Transverse colon (tissue), 4 donors: ENCODE measurements at regions not wholly inside any gene's neighbourhood (a gene's known extent, or its start where the extent isn't known, plus 50 kb on each side); places are given as distances from the start of the nearest gene placed in this dataset.
"Not testable (repeated sequence)": the region's sequence is repeated elsewhere in the genome, so short reads cannot be mapped to it uniquely, and the experiment has no call there.

Experiments
- DNase-seq: peaks from one replicate; pipeline ENCODE4 v3.0.0-alpha.2; 2019
- H3K27ac ChIP-seq, 4 donors: fragments of 200-600 bp; sonication (generic); 2 replicates each; pipeline ENCODE4 v1.5.1; 2016 to 2018; ENCODE audit warnings: inconsistent platforms in 4 of 4
- H3K27me3 ChIP-seq: fragments of 200-600 bp; sonication (generic); 2 replicates; pipeline ENCODE4 v1.5.1; 2017; ENCODE audit warnings: inconsistent platforms
- H3K36me3 ChIP-seq, 4 donors: fragments of 200-600 bp; sonication (generic); 2 replicates each; pipeline ENCODE4 v1.5.1; 2017 to 2019; ENCODE audit warnings: inconsistent platforms in 4 of 4
- H3K4me1 ChIP-seq, 4 donors: fragments of 200-600 bp; sonication (generic); 2 replicates each; pipeline ENCODE4 v1.5.1; 2017 to 2020; ENCODE audit warnings: inconsistent platforms in 4 of 4
- H3K4me3 ChIP-seq, 4 donors: fragments of 200-600 bp; sonication (generic); 1 replicate in 1 of 4; 2 replicates in 3 of 4; pipeline versions ENCODE4 v1.5.1 to v1.6.1; 2017 to 2019; ENCODE audit warnings: inconsistent platforms in 4 of 4
- H3K9me3 ChIP-seq, 2 donors: fragments of 200-600 bp; sonication (generic); 2 replicates each; pipeline ENCODE4 v1.5.1; 2017 to 2019; ENCODE audit warnings: inconsistent platforms in 2 of 2
- EP300 ChIP-seq: sonication (generic); formaldehyde crosslinking; IDR thresholded peaks from one replicate; pipeline ENCODE4 v1.6.1; 2017; ENCODE audit warnings: antibody characterized with exemption, low read depth
- POLR2A ChIP-seq: fragments of 450-650 bp; IDR thresholded peaks from one replicate; pipeline ENCODE4 v1.6.1; 2016; ENCODE audit warnings: antibody characterized with exemption, mild to moderate bottlenecking, moderate library complexity
- POLR2AphosphoS5 ChIP-seq, 3 donors: sonication (generic); formaldehyde crosslinking; IDR thresholded peaks; one replicate each; pipeline ENCODE4 v1.6.1; 2016; ENCODE audit warnings: antibody characterized with exemption in 3 of 3
- WGBS, 2 donors: methylation state at CpG; one replicate each; pipeline ENCODE4 v1.1.5; 2018; ENCODE audit warnings: low coverage in 1 of 2; 5-methylcytosine and 5-hydroxymethylcytosine counted together
- in situ Hi-C, 4 donors: fragments of 200-750 bp; cut with MboI; loops; one replicate each; pipeline versions ENCODE4 v1.15.0 to v1.15.1; 2017; ENCODE audit warnings: low sequenced_read_pairs in 3 of 4, low pct_ligation_motif_present in 1 of 4, low pct_unique_long_range_greater_than_20kb in 1 of 4
- intact Hi-C: fragments of 100-400 bp; cut with DNase I; formaldehyde crosslinking; loops from one replicate; pipeline ENCODE4 v1.15.1; 2023; ENCODE audit warnings: low total_unique reads
- TF ChIP-seq, protein P1 (sequence below), 5 experiments: fragments of 200-600 bp in 3 of 5; fragments of 450-650 bp in 2 of 5; sonication (generic) in 3 of 5; IDR thresholded peaks; 1 replicate in 2 of 5; 2 replicates in 3 of 5; pipeline ENCODE4 v1.5.1; 2016 to 2017; ENCODE audit warnings: antibody characterized with exemption in 5 of 5, inconsistent platforms in 3 of 5, mild to moderate bottlenecking in 2 of 5, moderate library complexity in 1 of 5

DNA sequence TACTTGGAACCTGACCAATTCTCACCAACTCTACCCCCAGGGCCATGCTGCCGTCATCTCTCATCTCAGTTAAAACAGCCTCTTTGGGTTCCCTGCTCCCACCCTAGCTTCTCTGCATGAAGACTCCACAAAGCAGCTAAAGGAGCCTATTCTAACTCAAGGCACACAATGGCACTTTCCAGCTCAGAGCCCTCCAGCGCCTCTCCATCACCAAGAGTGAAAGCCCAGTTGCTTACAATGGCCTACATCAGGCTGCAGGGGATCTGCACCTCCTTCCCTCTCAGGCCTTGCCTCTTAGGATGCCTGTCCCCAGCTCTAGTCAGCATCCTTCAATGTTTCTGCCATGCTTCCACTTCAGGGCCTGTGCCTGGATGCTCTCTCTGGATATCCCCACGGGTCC, 83.7 kb upstream of the GNAZ start:
- intact Hi-C loops = no loop called here
- no peak for DNase-seq
- in situ Hi-C loops = no loop called here
- WGBS, 2 donors = 89 to 100% methylated on average over 2 to 3 of the region's 3 CpGs
- H3K9me3 ChIP-seq = no peaks in the 10 kb centered on the region
- H3K27me3 ChIP-seq = no peaks in the 10 kb centered on the region
- H3K27ac ChIP-seq = no peak overlapping the region
- H3K4me1 ChIP-seq = no peaks in the 10 kb centered on the region
- TF ChIP-seq, protein P1, sequence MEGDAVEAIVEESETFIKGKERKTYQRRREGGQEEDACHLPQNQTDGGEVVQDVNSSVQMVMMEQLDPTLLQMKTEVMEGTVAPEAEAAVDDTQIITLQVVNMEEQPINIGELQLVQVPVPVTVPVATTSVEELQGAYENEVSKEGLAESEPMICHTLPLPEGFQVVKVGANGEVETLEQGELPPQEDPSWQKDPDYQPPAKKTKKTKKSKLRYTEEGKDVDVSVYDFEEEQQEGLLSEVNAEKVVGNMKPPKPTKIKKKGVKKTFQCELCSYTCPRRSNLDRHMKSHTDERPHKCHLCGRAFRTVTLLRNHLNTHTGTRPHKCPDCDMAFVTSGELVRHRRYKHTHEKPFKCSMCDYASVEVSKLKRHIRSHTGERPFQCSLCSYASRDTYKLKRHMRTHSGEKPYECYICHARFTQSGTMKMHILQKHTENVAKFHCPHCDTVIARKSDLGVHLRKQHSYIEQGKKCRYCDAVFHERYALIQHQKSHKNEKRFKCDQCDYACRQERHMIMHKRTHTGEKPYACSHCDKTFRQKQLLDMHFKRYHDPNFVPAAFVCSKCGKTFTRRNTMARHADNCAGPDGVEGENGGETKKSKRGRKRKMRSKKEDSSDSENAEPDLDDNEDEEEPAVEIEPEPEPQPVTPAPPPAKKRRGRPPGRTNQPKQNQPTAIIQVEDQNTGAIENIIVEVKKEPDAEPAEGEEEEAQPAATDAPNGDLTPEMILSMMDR (IDR thresholded peaks at IDR 0.05) = no peak
- no peak for TF ChIP-seq POLR2AphosphoS5 (IDR thresholded peaks at IDR 0.05)
- TF ChIP-seq POLR2A = no peak
- no peak for TF ChIP-seq EP300
- no peak overlapping the region for H3K4me3 ChIP-seq
- H3K36me3 ChIP-seq = no peaks in the 10 kb centered on the region

DNA sequence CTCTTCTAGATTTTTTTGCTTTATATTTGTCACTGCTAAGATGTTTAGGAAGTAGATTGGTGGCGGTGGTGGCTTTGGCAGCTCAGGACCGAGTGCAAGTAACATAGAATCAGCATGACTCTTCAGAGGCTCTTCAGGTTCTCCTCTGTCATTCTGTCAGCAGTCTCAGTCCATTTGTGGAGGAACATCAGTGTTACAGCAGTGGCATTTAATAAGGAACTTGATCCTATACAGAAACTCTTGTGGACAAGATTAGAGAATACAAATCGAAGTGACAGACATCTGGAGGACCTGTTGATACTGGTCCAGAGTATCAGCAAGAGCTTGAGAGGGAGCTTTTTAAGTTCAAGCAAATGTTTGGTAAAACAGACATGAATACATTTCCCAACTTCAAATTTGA, 82.2 kb upstream of the GNAZ start:
- DNase-seq = no peak
- no peak for TF ChIP-seq EP300
- Histone ChIP-seq H3K9me3 (no peaks in the 10 kb centered on the region), H3K27me3 (no peaks in the 10 kb centered on the region), H3K4me3 (no peak overlapping the region), H3K4me1 (peaks cover 0 to 2% (median 0%) of the 10 kb centered on the region in 4 donors), H3K36me3 (no peaks in the 10 kb centered on the region), H3K27ac (no peak overlapping the region)
- in situ Hi-C loops = no loop called here
- WGBS, 2 donors = 76 to 88% methylated on average over 3 of the region's 3 CpGs
- intact Hi-C loops = no loop called here

DNA sequence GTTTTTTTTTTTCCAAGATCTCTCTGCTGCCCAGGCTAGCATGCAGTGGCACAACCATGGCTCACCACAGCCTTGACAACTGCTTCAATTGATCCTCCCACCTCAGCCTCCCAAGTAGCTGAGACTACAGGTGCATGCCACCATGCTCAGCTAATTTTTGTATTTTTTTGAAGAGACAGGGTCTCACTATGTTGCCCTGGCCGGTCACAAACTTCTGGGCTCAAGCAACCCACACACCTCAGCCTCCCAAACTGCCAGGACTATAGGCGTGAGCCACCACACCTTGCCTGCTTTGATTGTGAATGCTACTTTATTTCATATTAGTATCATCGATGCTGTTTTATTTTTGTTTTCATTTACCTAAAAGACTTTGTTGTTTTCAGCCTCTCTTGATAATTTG, 81.5 kb upstream of the GNAZ start:
- Histone ChIP-seq H3K4me1 (peaks cover 0 to 4% (median 0%) of the 10 kb centered on the region in 4 donors), H3K27me3 (no peaks in the 10 kb centered on the region), H3K36me3 (no peaks in the 10 kb centered on the region), H3K27ac (no peak overlapping the region), H3K9me3 (no peaks in the 10 kb centered on the region), H3K4me3 (no peak overlapping the region)
- in situ Hi-C loops (no loop called here), intact Hi-C loops (no loop called here)
- TF ChIP-seq POLR2A (no peak), POLR2AphosphoS5 (IDR thresholded peaks at IDR 0.05) (no peak)
- TF ChIP-seq, protein P1 (IDR thresholded peaks at IDR 0.05) = no peak
- WGBS, 2 donors = 75 to 84% methylated on average over 3 of the region's 3 CpGs
- no peak for DNase-seq

DNA sequence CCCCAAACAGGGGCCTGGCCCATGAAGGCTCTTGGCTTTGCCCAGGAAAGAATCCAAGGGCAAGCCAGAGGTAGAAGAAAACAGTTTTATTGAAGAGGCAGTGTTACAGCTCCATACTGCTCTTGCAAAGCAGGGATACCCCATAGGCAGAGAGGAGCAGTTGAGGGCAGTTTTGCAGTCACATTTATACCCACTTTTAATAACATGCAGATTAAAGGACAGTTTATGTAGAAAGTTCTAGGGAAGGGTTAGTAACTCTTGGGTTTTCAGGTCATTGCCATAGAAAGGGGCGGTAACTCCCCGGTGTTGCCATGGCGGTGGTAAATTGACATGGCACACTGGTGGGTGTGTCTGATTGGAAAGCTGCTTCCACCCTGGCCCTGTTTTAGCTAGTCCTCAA, 80.5 kb upstream of the GNAZ start:
- H3K36me3 ChIP-seq = no peaks in the 10 kb centered on the region
- TF ChIP-seq POLR2AphosphoS5 (IDR thresholded peaks at IDR 0.05) = no peak
- no peak overlapping the region for H3K27ac ChIP-seq
- peaks cover 0 to 4% (median 0%) of the 10 kb centered on the region in 4 donors for H3K4me1 ChIP-seq
- H3K9me3 ChIP-seq = no peaks in the 10 kb centered on the region
- no peak for DNase-seq
- intact Hi-C loops (no loop called here), in situ Hi-C loops (no loop called here)
- no peak overlapping the region for H3K4me3 ChIP-seq
- H3K27me3 ChIP-seq = no peaks in the 10 kb centered on the region
- 91% methylated on average over 3 of the region's 3 CpGs; no CpG with 5 or more reads in 1 of the 2 donors for WGBS, 2 donors

GRCh38 chr22:22990711-22991505, 79.4 kb upstream of the GNAZ start:
- H3K9me3 ChIP-seq, H3K36me3 ChIP-seq, H3K27ac ChIP-seq, H3K27me3 ChIP-seq, H3K4me3 ChIP-seq, in situ Hi-C loops, DNase-seq, intact Hi-C loops, H3K4me1 ChIP-seq: not testable (repeated sequence)
- 85 to 87% methylated on average over 6 to 7 of the region's 7 CpGs for WGBS, 2 donors
